ENCODE measurements at regions not wholly inside any gene's neighbourhood (a gene's known extent, or its start where the extent isn't known, plus 50 kb on each side); places are given as distances from the start of the nearest gene placed in this dataset.

DNA sequence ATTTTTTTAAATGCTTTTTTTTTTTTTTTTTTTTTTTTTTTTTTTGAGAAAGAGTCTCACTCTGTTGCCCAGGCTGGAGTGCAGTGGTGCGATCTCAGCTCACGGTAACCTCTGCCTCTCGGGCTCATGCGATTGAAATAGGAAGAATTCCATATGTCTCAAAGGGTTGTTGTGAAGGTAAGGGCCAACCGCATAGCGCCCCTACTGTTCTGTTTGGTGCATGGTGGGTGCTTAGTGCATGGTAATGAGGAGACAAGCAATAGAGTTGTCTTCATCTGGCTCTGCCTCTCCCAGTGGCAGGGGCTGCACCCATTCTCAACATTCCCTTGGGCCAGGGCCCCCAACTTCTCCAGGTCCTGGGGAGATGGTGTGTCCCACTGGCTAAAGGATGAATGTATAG lies 68.7 kb downstream of the RASL11A start:
- no peaks in the 10 kb centered on the region for H3K4me1 ChIP-seq (ENCODE audit: insufficient read depth, low read length)
- Mint-ChIP-seq H3K9me3 (ENCODE audit: unreplicated experiment) (no peaks in the 10 kb centered on the region), H3K4me3 (ENCODE audit: unreplicated experiment) (no peak overlapping the region), H3K27ac (ENCODE audit: unreplicated experiment) (no peak overlapping the region), H3K27me3 (ENCODE audit: low read depth, unreplicated experiment) (peaks cover 9% of the 10 kb centered on the region), H3K4me1 (ENCODE audit: low read depth, unreplicated experiment) (peaks cover 6% of the 10 kb centered on the region), H3K36me3 (ENCODE audit: low read depth, unreplicated experiment) (no peaks in the 10 kb centered on the region)
- no peaks in the 10 kb centered on the region for H3K9me3 ChIP-seq (ENCODE audit: insufficient read depth, low read depth, low read length)
- no peak overlapping the region for H3K27ac ChIP-seq (ENCODE audit: low read depth, low read length)
- H3K4me2 ChIP-seq (ENCODE audit: low read length): no peak overlapping the region
- DNase-seq (ENCODE audit: low read depth) (no peak), FAIRE-seq (no peak)
- H4K20me1 ChIP-seq (ENCODE audit: insufficient read depth, low read length): no peaks in the 10 kb centered on the region
- no peak overlapping the region for H3K4me3 ChIP-seq (ENCODE audit: insufficient read depth, low read depth, low read length)
- no peak overlapping the region for H3K9ac ChIP-seq (ENCODE audit: low read length)
- H2AFZ ChIP-seq (ENCODE audit: low read depth, low read length): no peak overlapping the region
- TF ChIP-seq, protein P1, sequence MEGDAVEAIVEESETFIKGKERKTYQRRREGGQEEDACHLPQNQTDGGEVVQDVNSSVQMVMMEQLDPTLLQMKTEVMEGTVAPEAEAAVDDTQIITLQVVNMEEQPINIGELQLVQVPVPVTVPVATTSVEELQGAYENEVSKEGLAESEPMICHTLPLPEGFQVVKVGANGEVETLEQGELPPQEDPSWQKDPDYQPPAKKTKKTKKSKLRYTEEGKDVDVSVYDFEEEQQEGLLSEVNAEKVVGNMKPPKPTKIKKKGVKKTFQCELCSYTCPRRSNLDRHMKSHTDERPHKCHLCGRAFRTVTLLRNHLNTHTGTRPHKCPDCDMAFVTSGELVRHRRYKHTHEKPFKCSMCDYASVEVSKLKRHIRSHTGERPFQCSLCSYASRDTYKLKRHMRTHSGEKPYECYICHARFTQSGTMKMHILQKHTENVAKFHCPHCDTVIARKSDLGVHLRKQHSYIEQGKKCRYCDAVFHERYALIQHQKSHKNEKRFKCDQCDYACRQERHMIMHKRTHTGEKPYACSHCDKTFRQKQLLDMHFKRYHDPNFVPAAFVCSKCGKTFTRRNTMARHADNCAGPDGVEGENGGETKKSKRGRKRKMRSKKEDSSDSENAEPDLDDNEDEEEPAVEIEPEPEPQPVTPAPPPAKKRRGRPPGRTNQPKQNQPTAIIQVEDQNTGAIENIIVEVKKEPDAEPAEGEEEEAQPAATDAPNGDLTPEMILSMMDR (IDR thresholded peaks at IDR 0.05; ENCODE audit: insufficient read depth, low read depth, low read length): peak; percentile 40
- no peak for TF ChIP-seq EZH2 (IDR thresholded peaks at IDR 0.05; ENCODE audit: insufficient read depth, low read length)
- no peaks in the 10 kb centered on the region for H3K79me2 ChIP-seq (ENCODE audit: insufficient read depth, low read length)
- H3K36me3 ChIP-seq (ENCODE audit: insufficient read depth, low read length): no peaks in the 10 kb centered on the region
- H3K27me3 ChIP-seq (ENCODE audit: insufficient read depth, low read length): no peaks in the 10 kb centered on the region

- Mint-ChIP-seq H3K4me3 (ENCODE audit: unreplicated experiment) (no peak overlapping the region), H3K36me3 (ENCODE audit: low read depth, unreplicated experiment) (no peaks in the 10 kb centered on the region), H3K4me1 (ENCODE audit: low read depth, unreplicated experiment) (no peaks in the 10 kb centered on the region), H3K9me3 (ENCODE audit: unreplicated experiment) (no peaks in the 10 kb centered on the region), H3K27me3 (ENCODE audit: low read depth, unreplicated experiment) (peaks cover 9% of the 10 kb centered on the region), H3K27ac (ENCODE audit: unreplicated experiment) (no peak overlapping the region)
- DNase-seq (ENCODE audit: low read depth) (no peak), FAIRE-seq (no peak)
- Histone ChIP-seq H4K20me1 (ENCODE audit: insufficient read depth, low read length) (no peaks in the 10 kb centered on the region), H3K27ac (ENCODE audit: low read depth, low read length) (no peak overlapping the region), H3K4me3 (ENCODE audit: insufficient read depth, low read depth, low read length) (no peak overlapping the region), H3K4me2 (ENCODE audit: low read length) (no peak overlapping the region), H3K36me3 (ENCODE audit: insufficient read depth, low read length) (no peaks in the 10 kb centered on the region), H3K4me1 (ENCODE audit: insufficient read depth, low read length) (no peaks in the 10 kb centered on the region), H3K9ac (ENCODE audit: low read length) (no peak overlapping the region), H3K27me3 (ENCODE audit: insufficient read depth, low read length) (peaks cover 6% of the 10 kb centered on the region), H3K9me3 (ENCODE audit: insufficient read depth, low read depth, low read length) (no peaks in the 10 kb centered on the region), H3K79me2 (ENCODE audit: insufficient read depth, low read length) (no peaks in the 10 kb centered on the region), H2AFZ (ENCODE audit: low read depth, low read length) (no peak overlapping the region)
- TF ChIP-seq EZH2 (IDR thresholded peaks at IDR 0.05; ENCODE audit: insufficient read depth, low read length): no peak
- TF ChIP-seq, protein P1 (IDR thresholded peaks at IDR 0.05; ENCODE audit: insufficient read depth, low read depth, low read length): no peak
Observed at GRCh38 chr13:27341616-27342015, 71.0 kb downstream of the RASL11A start.

- H3K27ac ChIP-seq (ENCODE audit: low read depth, low read length): no peak overlapping the region
- peak; percentile 22 for DNase-seq (ENCODE audit: low read depth)
- Mint-ChIP-seq H3K27ac (ENCODE audit: unreplicated experiment) (no peak overlapping the region), H3K36me3 (ENCODE audit: low read depth, unreplicated experiment) (no peaks in the 10 kb centered on the region), H3K4me1 (ENCODE audit: low read depth, unreplicated experiment) (no peaks in the 10 kb centered on the region), H3K27me3 (ENCODE audit: low read depth, unreplicated experiment) (peaks cover 13% of the 10 kb centered on the region), H3K9me3 (ENCODE audit: unreplicated experiment) (no peaks in the 10 kb centered on the region), H3K4me3 (ENCODE audit: unreplicated experiment) (no peak overlapping the region)
- H3K9me3 ChIP-seq (ENCODE audit: insufficient read depth, low read depth, low read length): no peaks in the 10 kb centered on the region
- H3K9ac ChIP-seq (ENCODE audit: low read length): no peak overlapping the region
- no peaks in the 10 kb centered on the region for H3K79me2 ChIP-seq (ENCODE audit: insufficient read depth, low read length)
- H3K4me3 ChIP-seq (ENCODE audit: insufficient read depth, low read depth, low read length): no peak overlapping the region
- no peak for FAIRE-seq
- no peaks in the 10 kb centered on the region for H3K36me3 ChIP-seq (ENCODE audit: insufficient read depth, low read length)
- no peak overlapping the region for H2AFZ ChIP-seq (ENCODE audit: low read depth, low read length)
- no peaks in the 10 kb centered on the region for H4K20me1 ChIP-seq (ENCODE audit: insufficient read depth, low read length)
- no peak for TF ChIP-seq EZH2 (IDR thresholded peaks at IDR 0.05; ENCODE audit: insufficient read depth, low read length)
- TF ChIP-seq, protein P1 (IDR thresholded peaks at IDR 0.05; ENCODE audit: insufficient read depth, low read depth, low read length): no peak
- H3K27me3 ChIP-seq (ENCODE audit: insufficient read depth, low read length): peaks cover 9% of the 10 kb centered on the region
- H3K4me2 ChIP-seq (ENCODE audit: low read length): no peak overlapping the region
- H3K4me1 ChIP-seq (ENCODE audit: insufficient read depth, low read length): no peaks in the 10 kb centered on the region
Observed at GRCh38 chr13:27347211-27347772, 76.7 kb downstream of the RASL11A start.
